Trophoblast cell (in vitro differentiated cells and primary cell): ENCODE measurements at regions not wholly inside any gene's neighbourhood (a gene's known extent, or its start where the extent isn't known, plus 50 kb on each side); places are given as distances from the start of the nearest gene placed in this dataset.

ENCODE experiments used
- DNase-seq, 2 donors: peaks; one replicate each; pipeline ENCODE4 v3.0.0-alpha.2; 2016
- H2AFZ ChIP-seq: 2 replicates; pipeline ENCODE4 v1.6.1; 2013; ENCODE audit warnings: low read length, moderate library complexity, mild to moderate bottlenecking; ENCODE audit not compliant: insufficient read depth, poor library complexity
- H2AK5ac ChIP-seq: 2 replicates; pipeline ENCODE4 v1.6.1; 2013; ENCODE audit warnings: mild to moderate bottlenecking, low read length
- H2BK120ac ChIP-seq: 2 replicates; pipeline ENCODE4 v1.6.1; 2013; ENCODE audit warnings: low read length, mild to moderate bottlenecking, moderate library complexity; ENCODE audit not compliant: insufficient read depth, poor library complexity
- H2BK12ac ChIP-seq: 2 replicates; pipeline ENCODE4 v1.6.1; 2013; ENCODE audit warnings: mild to moderate bottlenecking, low read length, moderate library complexity
- H2BK5ac ChIP-seq: 2 replicates; pipeline ENCODE4 v1.6.1; 2013; ENCODE audit warnings: low read length, low read depth, moderate library complexity, mild to moderate bottlenecking; ENCODE audit not compliant: poor library complexity
- H3K14ac ChIP-seq: 2 replicates; pipeline ENCODE4 v1.6.1; 2013; ENCODE audit warnings: mild to moderate bottlenecking, low read length
- H3K18ac ChIP-seq: 2 replicates; pipeline ENCODE4 v1.6.1; 2013; ENCODE audit warnings: mild to moderate bottlenecking, low read length
- H3K23ac ChIP-seq: 2 replicates; pipeline ENCODE4 v1.6.1; 2013; ENCODE audit warnings: low read length
- H3K27ac ChIP-seq: 2 replicates; pipeline ENCODE4 v1.5.1; 2013; ENCODE audit warnings: low read depth, mild to moderate bottlenecking, inconsistent platforms, low read length, moderate library complexity
- H3K27me3 ChIP-seq: 2 replicates; pipeline ENCODE4 v1.6.1; 2013; ENCODE audit warnings: inconsistent platforms, mild to moderate bottlenecking, low read length, moderate library complexity; ENCODE audit not compliant: insufficient read depth
- H3K36me3 ChIP-seq, 2 experiments: 1 replicate in 1 of 2; 2 replicates in 1 of 2; pipeline ENCODE4 v1.6.1; 2013; ENCODE audit warnings: low read length in 2 of 2, mild to moderate bottlenecking in 2 of 2, moderate library complexity in 1 of 2; ENCODE audit not compliant: insufficient read depth in 2 of 2, control insufficient read depth in 1 of 2
- H3K4ac ChIP-seq: 2 replicates; pipeline ENCODE4 v1.6.1; 2013; ENCODE audit warnings: low read depth, mild to moderate bottlenecking, low read length, moderate library complexity
- H3K4me1 ChIP-seq, 2 experiments: 1 replicate in 1 of 2; 2 replicates in 1 of 2; pipeline ENCODE4 v1.6.1; 2013; ENCODE audit warnings: low read length in 2 of 2, mild to moderate bottlenecking in 2 of 2, moderate library complexity in 1 of 2; ENCODE audit not compliant: insufficient read depth in 2 of 2, control insufficient read depth in 1 of 2
- H3K4me2 ChIP-seq: 2 replicates; pipeline ENCODE4 v1.6.1; 2013; ENCODE audit warnings: inconsistent platforms, mild to moderate bottlenecking, low read length, moderate library complexity
- H3K4me3 ChIP-seq: 2 replicates; pipeline ENCODE4 v1.5.1; 2013; ENCODE audit warnings: mild to moderate bottlenecking, low read depth, low read length, inconsistent platforms
- H3K79me1 ChIP-seq: one replicate; pipeline ENCODE4 v1.6.1; 2013; ENCODE audit warnings: low read length
- H3K79me2 ChIP-seq: 2 replicates; pipeline ENCODE4 v1.6.1; 2013; ENCODE audit warnings: low read length, mild to moderate bottlenecking; ENCODE audit not compliant: control insufficient read depth, insufficient read depth, poor library complexity
- H3K9ac ChIP-seq: 2 replicates; pipeline ENCODE4 v1.6.1; 2013; ENCODE audit warnings: mild to moderate bottlenecking, low read length
- H3K9me3 ChIP-seq: 2 replicates; pipeline ENCODE4 v1.6.1; 2013; ENCODE audit warnings: low read depth, mild to moderate bottlenecking, control low read depth, inconsistent platforms, low read length; ENCODE audit not compliant: insufficient read depth
- H4K12ac ChIP-seq: 2 replicates; pipeline ENCODE4 v1.6.1; 2013; ENCODE audit warnings: low read depth, mild to moderate bottlenecking, low read length, moderate library complexity
- H4K8ac ChIP-seq: 2 replicates; pipeline ENCODE4 v1.6.1; 2013; ENCODE audit warnings: low read depth, mild to moderate bottlenecking, low read length, moderate library complexity
- H4K91ac ChIP-seq: one replicate; pipeline ENCODE4 v1.6.1; 2013; ENCODE audit warnings: low read depth, mild to moderate bottlenecking, low read length, moderate library complexity
- WGBS: extraction: QIAGEN DNeasy Blood & Tissue Kit; methylation state at CpG from one replicate; pipeline ENCODE4 v1.1.7; 2013; ENCODE audit warnings: missing lambda C conversion rate; ENCODE audit not compliant: insufficient read length, insufficient coverage; ENCODE audit errors: extremely low coverage; 5-methylcytosine and 5-hydroxymethylcytosine counted together

- Histone ChIP-seq H3K23ac (no peak overlapping the region), H3K4me2 (no peak overlapping the region), H3K4me3 (no peak overlapping the region), H3K18ac (no peak overlapping the region), H2BK12ac (no peak overlapping the region), H3K79me1 (no peaks in the 10 kb centered on the region), H3K9ac (no peak overlapping the region), H2BK120ac (no peak overlapping the region), H2AFZ (no peak overlapping the region), H4K12ac (no peak overlapping the region), H2AK5ac (no peak overlapping the region), H2BK5ac (no peak overlapping the region), H3K14ac (no peak overlapping the region), H3K27ac (no peak overlapping the region), H3K36me3 (no peaks in the 10 kb centered on the region), H3K4me1 (no peaks in the 10 kb centered on the region), H4K8ac (no peak overlapping the region), H4K91ac (no peak overlapping the region), H3K79me2 (no peaks in the 10 kb centered on the region), H3K27me3 (no peaks in the 10 kb centered on the region), H3K9me3 (no peaks in the 10 kb centered on the region), H3K4ac (no peak overlapping the region)
- no peak for DNase-seq
- no CpG with 5 or more reads among the region's 1 CpG for WGBS
Observed at GRCh38 chr11:37770145-37770544, 1172.1 kb upstream of the RAG2 start.

DNA sequence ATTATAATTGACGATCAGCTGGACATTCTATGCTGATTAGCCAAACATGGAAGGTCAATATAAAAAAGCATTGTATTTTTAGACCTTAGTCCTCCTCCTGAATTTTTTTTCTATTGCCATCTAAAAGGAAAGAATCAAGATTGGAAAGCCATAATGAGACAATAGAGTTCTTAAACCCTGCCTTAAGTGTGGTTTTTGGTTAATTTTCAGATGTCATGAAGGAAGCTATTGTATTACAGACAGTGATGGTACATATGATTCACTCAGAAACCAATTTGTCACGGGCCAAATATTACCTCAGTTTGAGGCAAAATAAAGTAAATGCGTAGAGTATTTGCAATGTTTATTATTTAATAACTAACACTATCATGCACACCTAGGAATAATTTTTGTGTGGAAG is 1164.0 kb upstream of the RAG2 start:
- no peak overlapping the region for H3K9ac ChIP-seq
- no peaks in the 10 kb centered on the region for H3K79me2 ChIP-seq
- no peak overlapping the region for H3K4me2 ChIP-seq
- H3K23ac ChIP-seq: no peak overlapping the region
- H3K4me3 ChIP-seq: no peak overlapping the region
- no peak overlapping the region for H2AK5ac ChIP-seq
- no peak overlapping the region for H2AFZ ChIP-seq
- no peak overlapping the region for H4K91ac ChIP-seq
- DNase-seq: no peak
- no peak overlapping the region for H2BK120ac ChIP-seq
- H3K79me1 ChIP-seq: no peaks in the 10 kb centered on the region
- no peak overlapping the region for H4K8ac ChIP-seq
- H3K4ac ChIP-seq: no peak overlapping the region
- H3K27me3 ChIP-seq: no peaks in the 10 kb centered on the region
- H4K12ac ChIP-seq: no peak overlapping the region
- no peaks in the 10 kb centered on the region for H3K36me3 ChIP-seq
- H3K9me3 ChIP-seq: no peaks in the 10 kb centered on the region
- no peak overlapping the region for H2BK5ac ChIP-seq
- H3K27ac ChIP-seq: no peak overlapping the region
- H2BK12ac ChIP-seq: no peak overlapping the region
- no peak overlapping the region for H3K18ac ChIP-seq
- no peaks in the 10 kb centered on the region for H3K4me1 ChIP-seq
- H3K14ac ChIP-seq: no peak overlapping the region
- no CpG with 5 or more reads among the region's 3 CpGs for WGBS

GRCh38 chr11:37755521-37755920 is 1157.5 kb upstream of the RAG2 start:
- H3K4ac ChIP-seq: no peak overlapping the region
- H3K4me2 ChIP-seq: no peak overlapping the region
- H3K79me2 ChIP-seq: no peaks in the 10 kb centered on the region
- no peak overlapping the region for H3K9ac ChIP-seq
- H3K27ac ChIP-seq: no peak overlapping the region
- no peaks in the 10 kb centered on the region for H3K27me3 ChIP-seq
- no peak overlapping the region for H2BK120ac ChIP-seq
- H2AK5ac ChIP-seq: no peak overlapping the region
- no peak overlapping the region for H3K4me3 ChIP-seq
- no peak overlapping the region for H2BK5ac ChIP-seq
- no peak overlapping the region for H4K12ac ChIP-seq
- H4K91ac ChIP-seq: no peak overlapping the region
- no peak for DNase-seq
- H3K18ac ChIP-seq: no peak overlapping the region
- WGBS: no CpG with 5 or more reads among the region's 1 CpG
- no peaks in the 10 kb centered on the region for H3K79me1 ChIP-seq
- H3K9me3 ChIP-seq: no peaks in the 10 kb centered on the region
- H4K8ac ChIP-seq: no peak overlapping the region
- H3K36me3 ChIP-seq: no peaks in the 10 kb centered on the region
- H3K14ac ChIP-seq: no peak overlapping the region
- no peak overlapping the region for H3K23ac ChIP-seq
- no peak overlapping the region for H2BK12ac ChIP-seq
- no peaks in the 10 kb centered on the region for H3K4me1 ChIP-seq
- H2AFZ ChIP-seq: no peak overlapping the region

DNA sequence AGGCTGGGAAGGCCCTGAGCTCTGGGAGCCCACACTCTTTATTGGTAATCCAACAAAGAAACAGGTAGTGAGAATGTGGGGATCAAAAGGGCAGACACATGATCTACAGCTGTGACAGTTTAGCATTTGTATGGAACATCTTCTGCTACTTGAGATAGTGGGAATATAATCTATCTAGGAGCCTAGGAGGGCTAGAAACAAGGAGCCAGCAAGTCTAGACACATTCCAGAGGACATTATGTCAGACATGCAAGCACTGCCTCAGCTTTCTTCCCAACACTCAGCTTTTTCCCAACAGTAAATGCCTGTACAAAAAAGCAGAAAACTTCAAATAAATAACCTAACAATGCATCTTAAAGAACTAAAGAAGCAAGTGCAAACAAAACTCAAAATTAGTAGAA is 1150.6 kb upstream of the RAG2 start:
- no peak overlapping the region for H3K4me3 ChIP-seq
- H3K79me2 ChIP-seq: no peaks in the 10 kb centered on the region
- peak overlapping the region; percentile 47 for H3K27ac ChIP-seq
- no peaks in the 10 kb centered on the region for H3K79me1 ChIP-seq
- no peak overlapping the region for H2AFZ ChIP-seq
- no peak overlapping the region for H4K12ac ChIP-seq
- no peak overlapping the region for H3K4me2 ChIP-seq
- no peaks in the 10 kb centered on the region for H3K27me3 ChIP-seq
- H3K9ac ChIP-seq: no peak overlapping the region
- no peak overlapping the region for H3K14ac ChIP-seq
- H4K8ac ChIP-seq: peak overlapping the region; percentile 11
- no peak overlapping the region for H3K18ac ChIP-seq
- H3K4me1 ChIP-seq: no peaks in the 10 kb centered on the region
- H3K9me3 ChIP-seq: no peaks in the 10 kb centered on the region
- no peak overlapping the region for H2AK5ac ChIP-seq
- H2BK120ac ChIP-seq: no peak overlapping the region
- H2BK5ac ChIP-seq: peak overlapping the region; percentile 68
- DNase-seq: no peak
- no peak overlapping the region for H3K4ac ChIP-seq
- H3K23ac ChIP-seq: no peak overlapping the region
- no peak overlapping the region for H4K91ac ChIP-seq
- H2BK12ac ChIP-seq: no peak overlapping the region
- no peaks in the 10 kb centered on the region for H3K36me3 ChIP-seq

- no peaks in the 10 kb centered on the region for H3K36me3 ChIP-seq
- no peak overlapping the region for H3K9ac ChIP-seq
- no CpG with 5 or more reads among the region's 2 CpGs for WGBS
- no peak overlapping the region for H4K12ac ChIP-seq
- H2BK5ac ChIP-seq: no peak overlapping the region
- H2AFZ ChIP-seq: no peak overlapping the region
- no peaks in the 10 kb centered on the region for H3K79me2 ChIP-seq
- no peak overlapping the region for H3K4ac ChIP-seq
- no peak overlapping the region for H3K4me3 ChIP-seq
- H3K79me1 ChIP-seq: no peaks in the 10 kb centered on the region
- H3K4me2 ChIP-seq: no peak overlapping the region
- no peak overlapping the region for H4K8ac ChIP-seq
- H2BK120ac ChIP-seq: no peak overlapping the region
- no peaks in the 10 kb centered on the region for H3K9me3 ChIP-seq
- no peaks in the 10 kb centered on the region for H3K4me1 ChIP-seq
- H3K14ac ChIP-seq: no peak overlapping the region
- DNase-seq: no peak
- no peak overlapping the region for H3K18ac ChIP-seq
- H2BK12ac ChIP-seq: no peak overlapping the region
- no peak overlapping the region for H4K91ac ChIP-seq
- no peak overlapping the region for H3K27ac ChIP-seq
- H2AK5ac ChIP-seq: no peak overlapping the region
- H3K27me3 ChIP-seq: no peaks in the 10 kb centered on the region
- H3K23ac ChIP-seq: no peak overlapping the region
Observed at GRCh38 chr11:37747121-37747520, 1149.1 kb upstream of the RAG2 start.
